AG09309 (cell line): ENCODE measurements at regions not wholly inside any gene's neighbourhood (a gene's known extent, or its start where the extent isn't known, plus 50 kb on each side); places are given as distances from the start of the nearest gene placed in this dataset.

Experiments used
- DNase-seq: peaks from one replicate; pipeline ENCODE4 v3.0.0-alpha.2; 2010; ENCODE audit warnings: low read depth
- H3K4me3 ChIP-seq: 2 replicates; pipeline ENCODE4 v1.5.1; 2011; ENCODE audit warnings: mild to moderate bottlenecking, low read depth, low read length, moderate library complexity; ENCODE audit not compliant: control insufficient read depth
- TF ChIP-seq, protein P1 (sequence below): IDR thresholded peaks from 2 replicates; pipeline ENCODE4 v1.5.1; 2011; ENCODE audit warnings: mild to moderate bottlenecking, low read depth, low read length, inconsistent platforms; ENCODE audit not compliant: insufficient read depth, control insufficient read depth; ENCODE audit errors: missing control alignments

DNA sequence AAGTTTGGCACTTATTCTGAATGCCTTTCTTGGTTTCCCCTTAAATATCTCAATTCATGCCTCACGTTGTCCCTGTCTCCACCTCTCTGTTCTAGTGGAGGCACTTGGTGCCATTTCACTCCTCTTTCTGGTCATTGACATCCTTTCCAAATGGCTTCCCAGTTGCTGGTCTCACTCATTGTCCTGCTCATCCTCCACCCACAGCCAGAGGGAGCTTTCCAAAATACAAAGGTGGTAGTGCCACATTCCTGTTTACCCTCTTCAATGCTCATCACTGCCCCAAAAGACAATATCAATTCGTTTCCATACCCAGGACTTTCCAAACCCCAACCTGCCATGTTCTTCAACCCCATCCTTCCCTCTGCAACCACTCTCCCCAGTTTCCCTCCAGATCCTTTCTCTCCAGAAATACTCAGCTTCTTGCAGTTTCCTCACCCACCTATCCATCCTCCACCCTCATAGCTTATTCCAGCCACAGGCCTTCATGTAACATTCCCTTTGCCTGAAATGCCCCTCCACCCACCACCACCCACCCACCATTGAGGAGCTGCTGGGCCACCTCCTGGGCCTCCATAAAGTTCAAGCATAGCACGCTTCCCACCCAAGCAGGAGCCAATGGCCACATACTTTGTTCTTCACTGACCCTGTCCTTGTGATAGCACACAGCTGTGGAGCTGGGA lies 63.1 kb upstream of the ADRB1 start:
- H3K4me3 ChIP-seq = no peak overlapping the region
- DNase-seq = no peak
- TF ChIP-seq, protein P1, sequence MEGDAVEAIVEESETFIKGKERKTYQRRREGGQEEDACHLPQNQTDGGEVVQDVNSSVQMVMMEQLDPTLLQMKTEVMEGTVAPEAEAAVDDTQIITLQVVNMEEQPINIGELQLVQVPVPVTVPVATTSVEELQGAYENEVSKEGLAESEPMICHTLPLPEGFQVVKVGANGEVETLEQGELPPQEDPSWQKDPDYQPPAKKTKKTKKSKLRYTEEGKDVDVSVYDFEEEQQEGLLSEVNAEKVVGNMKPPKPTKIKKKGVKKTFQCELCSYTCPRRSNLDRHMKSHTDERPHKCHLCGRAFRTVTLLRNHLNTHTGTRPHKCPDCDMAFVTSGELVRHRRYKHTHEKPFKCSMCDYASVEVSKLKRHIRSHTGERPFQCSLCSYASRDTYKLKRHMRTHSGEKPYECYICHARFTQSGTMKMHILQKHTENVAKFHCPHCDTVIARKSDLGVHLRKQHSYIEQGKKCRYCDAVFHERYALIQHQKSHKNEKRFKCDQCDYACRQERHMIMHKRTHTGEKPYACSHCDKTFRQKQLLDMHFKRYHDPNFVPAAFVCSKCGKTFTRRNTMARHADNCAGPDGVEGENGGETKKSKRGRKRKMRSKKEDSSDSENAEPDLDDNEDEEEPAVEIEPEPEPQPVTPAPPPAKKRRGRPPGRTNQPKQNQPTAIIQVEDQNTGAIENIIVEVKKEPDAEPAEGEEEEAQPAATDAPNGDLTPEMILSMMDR = peak; percentile 21

DNA sequence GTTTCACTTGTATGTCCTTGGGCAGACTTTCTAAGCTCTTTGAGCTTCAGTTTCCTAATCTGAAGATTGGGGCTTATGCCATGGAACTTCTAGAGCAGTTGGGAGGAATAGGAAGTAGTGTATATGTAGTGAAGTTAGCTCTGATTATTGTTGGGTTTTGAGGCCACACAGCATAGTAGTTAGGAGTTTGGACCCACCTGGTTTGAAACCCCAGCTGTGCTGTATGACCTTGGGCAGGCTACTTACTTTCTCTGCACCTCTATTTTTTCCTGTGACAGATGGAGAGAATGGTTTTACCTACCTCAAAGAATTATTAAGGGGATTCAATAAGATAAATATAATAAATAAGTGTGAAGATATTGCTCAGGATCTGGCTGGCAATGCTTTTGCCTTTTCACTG lies 61.4 kb upstream of the ADRB1 start:
- DNase-seq = no peak
- no peak overlapping the region for H3K4me3 ChIP-seq
- TF ChIP-seq, protein P1 = no peak

DNA sequence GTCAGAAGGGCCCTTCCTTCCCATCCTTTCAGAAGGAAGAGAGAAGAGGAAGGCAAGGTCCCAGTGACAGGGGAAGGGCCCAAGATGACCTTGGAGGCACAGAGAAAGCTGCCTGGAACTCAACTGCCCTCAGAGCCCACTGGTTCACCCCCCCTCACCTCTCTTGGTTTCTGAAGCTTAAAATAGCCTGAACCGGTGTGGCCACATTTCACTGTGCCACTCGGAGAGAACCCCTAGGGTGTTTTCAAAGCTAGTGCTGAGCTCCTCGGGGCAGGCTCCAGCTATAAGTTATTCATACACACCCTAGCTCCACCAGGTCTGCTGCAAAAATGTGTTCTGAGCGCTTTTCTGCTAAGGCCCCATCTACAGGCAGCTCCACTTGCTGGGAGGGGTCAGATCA lies 60.9 kb upstream of the ADRB1 start:
- no peak for DNase-seq
- TF ChIP-seq, protein P1 = no peak
- no peak overlapping the region for H3K4me3 ChIP-seq

DNA sequence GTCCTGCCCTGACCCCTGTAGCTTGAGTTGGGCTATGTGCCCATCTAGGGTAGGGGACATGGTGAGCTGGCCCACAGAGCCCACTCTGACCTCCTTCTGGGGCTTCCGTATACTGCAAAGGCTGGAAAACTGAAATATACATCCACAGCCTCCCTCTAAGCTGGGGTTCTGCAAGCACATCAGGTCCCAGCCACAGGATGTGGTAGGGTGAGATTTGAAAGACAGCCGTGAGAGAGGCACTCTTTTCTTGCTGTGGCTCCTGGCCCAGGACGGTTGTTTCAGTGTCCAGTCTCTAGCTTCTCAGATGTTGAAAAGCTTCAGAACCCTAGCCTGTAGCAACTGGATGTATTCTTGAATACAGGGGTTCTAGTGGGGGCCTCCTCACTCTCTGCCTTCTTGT lies 60.1 kb upstream of the ADRB1 start:
- TF ChIP-seq, protein P1 = no peak
- DNase-seq = no peak

DNA sequence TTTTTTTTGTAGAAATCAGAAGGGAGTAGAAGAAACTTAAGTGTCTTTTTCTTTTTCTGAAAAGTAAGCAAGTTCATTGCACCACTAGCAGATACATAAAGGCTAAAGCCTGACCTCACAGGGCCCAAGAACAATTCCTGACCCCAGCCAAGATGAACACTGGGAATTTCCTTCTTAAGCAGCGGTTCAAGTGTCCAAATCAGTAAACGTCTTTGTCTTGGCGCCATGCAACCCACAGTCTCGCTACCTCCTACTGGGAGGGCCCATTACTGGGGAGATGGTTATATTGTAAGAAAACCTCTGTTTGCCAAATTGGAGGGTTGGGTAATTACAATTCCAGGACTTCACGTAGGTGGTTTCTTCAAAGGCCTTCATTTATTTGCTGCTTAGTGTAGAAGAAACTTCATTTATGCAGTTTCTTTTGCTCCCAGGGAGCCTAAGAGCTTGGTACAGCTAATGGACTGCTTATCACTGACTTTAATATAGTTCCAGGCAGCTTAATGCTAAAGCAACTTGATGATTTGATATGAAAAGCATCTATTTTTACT lies 58.3 kb upstream of the ADRB1 start:
- TF ChIP-seq, protein P1 = no peak
- DNase-seq = no peak
- H3K4me3 ChIP-seq = no peak overlapping the region

More for the DNA sequence above, 60.1 kb upstream of the ADRB1 start:
- H3K4me3 ChIP-seq = no peak overlapping the region

DNA sequence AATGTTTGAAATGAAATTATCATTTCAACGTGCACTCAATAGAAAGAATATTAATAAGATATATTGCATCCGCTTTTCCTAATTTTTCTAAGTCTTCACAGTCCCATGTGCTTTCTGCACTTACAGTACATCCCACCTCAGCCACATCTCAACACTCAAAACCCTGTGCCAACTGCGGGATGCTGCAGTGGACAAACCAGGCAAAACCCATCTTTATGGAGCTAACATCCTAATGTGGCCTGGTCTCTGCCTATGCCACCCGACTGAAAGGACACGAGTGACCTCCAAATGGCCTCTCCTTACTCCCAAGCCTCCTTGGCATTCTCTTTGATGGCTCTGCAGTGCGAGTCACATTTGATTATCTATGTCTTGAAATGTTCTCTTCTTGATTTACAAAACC lies 57.4 kb upstream of the ADRB1 start:
- DNase-seq = no peak
- TF ChIP-seq, protein P1 = no peak
- H3K4me3 ChIP-seq = no peak overlapping the region
